Uterus (tissue), 2 donors: ENCODE measurements at regions not wholly inside any gene's neighbourhood (a gene's known extent, or its start where the extent isn't known, plus 50 kb on each side); places are given as distances from the start of the nearest gene placed in this dataset.

Source experiments
- CTCF ChIP-seq, 4 experiments: fragments of 200-600 bp in 2 of 4; fragments of 450-650 bp in 2 of 4; sonication (generic) in 2 of 4; IDR thresholded peaks; one replicate each; pipeline ENCODE4 v1.5.1; 2016 to 2019; ENCODE audit warnings: antibody characterized with exemption in 4 of 4, mild to moderate bottlenecking in 2 of 4, moderate library complexity in 1 of 4
- POLR2A ChIP-seq, 2 donors: fragments of 450-650 bp; IDR thresholded peaks; one replicate each; pipeline ENCODE4 v1.6.1; 2016; ENCODE audit warnings: antibody characterized with exemption in 2 of 2, mild to moderate bottlenecking in 1 of 2, moderate library complexity in 1 of 2

GRCh38 chr3:56864918-56865524 is 63.3 kb upstream of the ARHGEF3 start:
- TF ChIP-seq CTCF (IDR thresholded peaks at IDR 0.05) = no peak
- no peak for TF ChIP-seq POLR2A (IDR thresholded peaks at IDR 0.05)
